ENCODE measurements at regions not wholly inside any gene's neighbourhood (a gene's known extent, or its start where the extent isn't known, plus 50 kb on each side); places are given as distances from the start of the nearest gene placed in this dataset.

DNA sequence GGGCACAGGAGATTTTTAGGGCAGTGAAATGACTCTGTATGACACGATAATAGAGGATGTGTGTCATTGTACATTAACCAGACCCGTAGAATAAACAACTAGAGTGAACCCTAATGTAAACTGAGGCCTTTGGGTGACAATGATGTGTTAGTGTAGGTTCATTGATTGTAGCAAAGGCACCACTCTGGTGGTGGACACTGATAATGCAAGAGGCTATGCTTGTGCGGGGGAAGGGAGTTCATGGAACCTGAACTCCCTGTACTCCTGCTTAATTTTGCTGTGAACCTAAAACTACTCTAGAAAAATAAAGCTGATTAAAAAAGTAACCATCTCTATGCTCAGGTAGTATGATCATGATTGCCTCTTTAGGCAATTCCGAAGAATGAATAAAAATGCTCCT lies 96.3 kb upstream of the VIPR2 start:
- DNase-seq, result no peak
- no peaks in the 10 kb centered on the region for H3K27me3 Mint-ChIP-seq (ENCODE audit: unreplicated experiment)
- peaks cover 1% of the 10 kb centered on the region for H3K9me3 Mint-ChIP-seq (ENCODE audit: unreplicated experiment)
- H3K4me1 Mint-ChIP-seq (ENCODE audit: low read depth, unreplicated experiment), result peaks cover 11% of the 10 kb centered on the region
- no peak overlapping the region for H3K27ac Mint-ChIP-seq (ENCODE audit: unreplicated experiment)
- H3K4me3 Mint-ChIP-seq (ENCODE audit: unreplicated experiment), result no peak overlapping the region
- H3K36me3 Mint-ChIP-seq (ENCODE audit: unreplicated experiment), result no peaks in the 10 kb centered on the region
- TF ChIP-seq, protein P1, sequence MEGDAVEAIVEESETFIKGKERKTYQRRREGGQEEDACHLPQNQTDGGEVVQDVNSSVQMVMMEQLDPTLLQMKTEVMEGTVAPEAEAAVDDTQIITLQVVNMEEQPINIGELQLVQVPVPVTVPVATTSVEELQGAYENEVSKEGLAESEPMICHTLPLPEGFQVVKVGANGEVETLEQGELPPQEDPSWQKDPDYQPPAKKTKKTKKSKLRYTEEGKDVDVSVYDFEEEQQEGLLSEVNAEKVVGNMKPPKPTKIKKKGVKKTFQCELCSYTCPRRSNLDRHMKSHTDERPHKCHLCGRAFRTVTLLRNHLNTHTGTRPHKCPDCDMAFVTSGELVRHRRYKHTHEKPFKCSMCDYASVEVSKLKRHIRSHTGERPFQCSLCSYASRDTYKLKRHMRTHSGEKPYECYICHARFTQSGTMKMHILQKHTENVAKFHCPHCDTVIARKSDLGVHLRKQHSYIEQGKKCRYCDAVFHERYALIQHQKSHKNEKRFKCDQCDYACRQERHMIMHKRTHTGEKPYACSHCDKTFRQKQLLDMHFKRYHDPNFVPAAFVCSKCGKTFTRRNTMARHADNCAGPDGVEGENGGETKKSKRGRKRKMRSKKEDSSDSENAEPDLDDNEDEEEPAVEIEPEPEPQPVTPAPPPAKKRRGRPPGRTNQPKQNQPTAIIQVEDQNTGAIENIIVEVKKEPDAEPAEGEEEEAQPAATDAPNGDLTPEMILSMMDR (IDR thresholded peaks at IDR 0.05; ENCODE audit: partially characterized antibody, unreplicated experiment), result no peak

DNA sequence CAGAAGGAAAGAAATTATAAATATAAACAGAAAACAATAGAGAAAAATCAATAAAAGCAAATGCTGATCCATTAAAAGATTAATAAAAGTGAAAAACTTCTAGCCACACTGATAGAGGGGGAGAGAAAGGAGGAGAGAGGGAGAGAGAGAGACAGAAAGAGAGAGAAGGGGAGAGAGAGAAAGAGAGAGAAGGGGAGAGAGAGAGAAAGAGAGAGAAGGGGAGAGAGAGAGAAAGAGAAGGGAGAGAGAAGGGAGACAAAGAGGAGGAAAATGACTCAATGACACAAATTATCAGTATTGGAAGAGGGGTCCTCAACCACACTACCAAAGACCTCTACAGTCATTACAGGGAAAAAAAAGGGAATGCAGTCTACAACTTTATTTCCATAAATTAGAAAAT lies 94.4 kb upstream of the VIPR2 start:
- no peaks in the 10 kb centered on the region for H3K27me3 Mint-ChIP-seq (ENCODE audit: unreplicated experiment)
- H3K9me3 Mint-ChIP-seq (ENCODE audit: unreplicated experiment), result peaks cover 1% of the 10 kb centered on the region
- peaks cover 11% of the 10 kb centered on the region for H3K4me1 Mint-ChIP-seq (ENCODE audit: low read depth, unreplicated experiment)
- DNase-seq, result no peak
- TF ChIP-seq, protein P1 (IDR thresholded peaks at IDR 0.05; ENCODE audit: partially characterized antibody, unreplicated experiment), result no peak
- H3K4me3 Mint-ChIP-seq (ENCODE audit: unreplicated experiment), result no peak overlapping the region
- H3K36me3 Mint-ChIP-seq (ENCODE audit: unreplicated experiment), result no peaks in the 10 kb centered on the region
- H3K27ac Mint-ChIP-seq (ENCODE audit: unreplicated experiment), result no peak overlapping the region

- Mint-ChIP-seq H3K4me1 (ENCODE audit: low read depth, unreplicated experiment) (peaks cover 11% of the 10 kb centered on the region), H3K36me3 (ENCODE audit: unreplicated experiment) (no peaks in the 10 kb centered on the region), H3K27me3 (ENCODE audit: unreplicated experiment) (no peaks in the 10 kb centered on the region), H3K9me3 (ENCODE audit: unreplicated experiment) (peaks cover 1% of the 10 kb centered on the region), H3K27ac (ENCODE audit: unreplicated experiment) (no peak overlapping the region), H3K4me3 (ENCODE audit: unreplicated experiment) (no peak overlapping the region)
- DNase-seq, result no peak
- TF ChIP-seq, protein P1 (IDR thresholded peaks at IDR 0.05; ENCODE audit: partially characterized antibody, unreplicated experiment), result no peak
Observed at GRCh38 chr7:159238541-159238940, 93.9 kb upstream of the VIPR2 start.

GRCh38 chr7:159237022-159237653 lies 92.5 kb upstream of the VIPR2 start:
- Mint-ChIP-seq H3K27me3 (ENCODE audit: unreplicated experiment) (no peaks in the 10 kb centered on the region), H3K27ac (ENCODE audit: unreplicated experiment) (no peak overlapping the region), H3K4me1 (ENCODE audit: low read depth, unreplicated experiment) (peaks cover 11% of the 10 kb centered on the region), H3K36me3 (ENCODE audit: unreplicated experiment) (no peaks in the 10 kb centered on the region), H3K4me3 (ENCODE audit: unreplicated experiment) (no peak overlapping the region), H3K9me3 (ENCODE audit: unreplicated experiment) (peaks cover 1% of the 10 kb centered on the region)
- TF ChIP-seq, protein P1 (IDR thresholded peaks at IDR 0.05; ENCODE audit: partially characterized antibody, unreplicated experiment), result no peak
- no peak for DNase-seq

DNA sequence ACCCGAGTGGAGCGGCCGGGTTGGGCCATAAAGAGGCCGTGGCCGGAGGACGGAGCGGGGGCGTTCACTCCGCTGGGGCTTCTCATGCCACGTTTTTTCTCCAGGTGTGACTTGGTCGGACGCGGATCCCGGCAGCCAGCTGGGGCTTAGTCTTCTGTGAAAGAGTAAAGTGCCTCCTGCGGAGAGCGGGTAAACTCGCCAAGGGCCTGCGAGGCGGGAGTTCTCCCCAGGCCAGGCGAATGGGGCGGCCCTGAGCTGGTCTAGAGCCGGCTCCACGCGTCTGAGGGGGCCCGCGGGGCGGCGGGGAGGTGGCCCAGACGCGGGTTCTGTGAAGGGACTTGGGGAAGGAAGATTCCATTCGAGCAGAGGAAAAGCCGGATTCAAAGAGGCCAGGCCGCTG lies 86.3 kb upstream of the VIPR2 start:
- Mint-ChIP-seq H3K4me1 (ENCODE audit: low read depth, unreplicated experiment) (no peaks in the 10 kb centered on the region), H3K36me3 (ENCODE audit: unreplicated experiment) (no peaks in the 10 kb centered on the region), H3K27me3 (ENCODE audit: unreplicated experiment) (peaks cover 3% of the 10 kb centered on the region), H3K27ac (ENCODE audit: unreplicated experiment) (no peak overlapping the region), H3K9me3 (ENCODE audit: unreplicated experiment) (no peaks in the 10 kb centered on the region), H3K4me3 (ENCODE audit: unreplicated experiment) (no peak overlapping the region)
- DNase-seq, result no peak
- TF ChIP-seq, protein P1 (IDR thresholded peaks at IDR 0.05; ENCODE audit: partially characterized antibody, unreplicated experiment), result no peak

Measured in glutamatergic neuron (in vitro differentiated cells).